Muscle layer of duodenum (tissue), 2 donors: ENCODE measurements at regions not wholly inside any gene's neighbourhood (a gene's known extent, or its start where the extent isn't known, plus 50 kb on each side); places are given as distances from the start of the nearest gene placed in this dataset.

ENCODE experiments used
- H3K27ac ChIP-seq: one replicate; pipeline ENCODE4 v1.7.0; 2013; ENCODE audit warnings: mild to moderate bottlenecking, low read length
- H3K27me3 ChIP-seq: one replicate; pipeline ENCODE4 v1.7.0; 2013; ENCODE audit warnings: low read depth, mild to moderate bottlenecking, control low read depth, low read length
- H3K36me3 ChIP-seq, 2 donors: one replicate each; pipeline ENCODE4 v1.7.0; 2013; ENCODE audit warnings: low read length in 2 of 2, control low read depth in 1 of 2, mild to moderate bottlenecking in 1 of 2; ENCODE audit not compliant: insufficient read depth in 2 of 2, control insufficient read depth in 1 of 2
- H3K4me1 ChIP-seq, 2 donors: one replicate each; pipeline ENCODE4 v1.7.0; 2013; ENCODE audit warnings: low read length in 2 of 2, mild to moderate bottlenecking in 2 of 2, control low read depth in 1 of 2, moderate library complexity in 1 of 2; ENCODE audit not compliant: insufficient read depth in 2 of 2, control insufficient read depth in 1 of 2
- H3K4me3 ChIP-seq, 2 donors: one replicate each; pipeline ENCODE4 v1.7.0; 2013; ENCODE audit warnings: low read length in 2 of 2, low read depth in 1 of 2, mild to moderate bottlenecking in 1 of 2
- H3K9me3 ChIP-seq, 2 donors: one replicate each; pipeline ENCODE4 v1.7.0; 2013; ENCODE audit warnings: low read length in 2 of 2, control low read depth in 1 of 2, mild to moderate bottlenecking in 1 of 2; ENCODE audit not compliant: control insufficient read depth in 1 of 2
- donor health status: healthy.

- Histone ChIP-seq H3K4me1 (no peaks in the 10 kb centered on the region), H3K36me3 (no peaks in the 10 kb centered on the region), H3K4me3 (no peak overlapping the region), H3K9me3 (peaks cover 0 to 12% of the 10 kb centered on the region in 2 donors), H3K27me3 (no peaks in the 10 kb centered on the region), H3K27ac (no peak overlapping the region)
These were observed 598.0 kb upstream of the SOX11 start for GRCh38 chr2:5094192-5094591.

- Histone ChIP-seq H3K36me3 (no peaks in the 10 kb centered on the region), H3K4me3 (no peak overlapping the region), H3K27ac (no peak overlapping the region), H3K9me3 (peaks cover 0 to 12% of the 10 kb centered on the region in 2 donors), H3K4me1 (no peaks in the 10 kb centered on the region), H3K27me3 (no peaks in the 10 kb centered on the region)
These were observed 593.9 kb upstream of the SOX11 start for GRCh38 chr2:5098286-5098685.

DNA sequence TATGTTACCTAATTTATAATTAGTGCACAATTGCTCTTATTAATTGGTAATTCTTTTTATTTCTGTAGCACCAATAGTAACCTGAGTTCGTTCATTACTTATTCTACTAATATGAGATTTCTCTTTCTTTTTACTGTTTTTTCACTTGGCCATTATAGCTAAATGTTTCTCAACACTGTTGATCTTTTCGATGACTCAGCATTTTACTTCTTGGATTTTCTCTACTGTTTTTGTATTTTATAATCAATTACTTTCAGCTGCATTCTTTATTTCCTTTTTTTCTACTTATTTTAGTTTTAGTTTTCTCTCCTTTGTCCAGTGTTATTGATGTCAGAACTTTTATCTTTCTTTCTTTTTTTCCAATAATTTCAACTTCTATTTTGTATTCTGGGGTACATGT is 589.4 kb upstream of the SOX11 start:
- Histone ChIP-seq H3K27ac (no peak overlapping the region), H3K4me1 (no peaks in the 10 kb centered on the region), H3K9me3 (peaks cover 0 to 5% of the 10 kb centered on the region in 2 donors), H3K27me3 (no peaks in the 10 kb centered on the region), H3K4me3 (no peak overlapping the region), H3K36me3 (no peaks in the 10 kb centered on the region)

- Histone ChIP-seq H3K36me3 (no peaks in the 10 kb centered on the region), H3K4me3 (no peak overlapping the region)
These were observed 580.6 kb upstream of the SOX11 start for GRCh38 chr2:5111581-5111980.

GRCh38 chr2:5119046-5119445 is 573.1 kb upstream of the SOX11 start:
- H3K36me3 ChIP-seq = no peaks in the 10 kb centered on the region
- H3K27ac ChIP-seq = no peak overlapping the region
- no peak overlapping the region for H3K4me3 ChIP-seq
- no peaks in the 10 kb centered on the region for H3K27me3 ChIP-seq
- peaks cover 0 to 11% of the 10 kb centered on the region in 2 donors for H3K9me3 ChIP-seq
- H3K4me1 ChIP-seq = no peaks in the 10 kb centered on the region

More at GRCh38 chr2:5111581-5111980, 580.6 kb upstream of the SOX11 start:
- H3K4me1 ChIP-seq = peaks cover 0 to 3% of the 10 kb centered on the region in 2 donors
- H3K27me3 ChIP-seq = no peaks in the 10 kb centered on the region
- peaks cover 6 to 29% of the 10 kb centered on the region in 2 donors for H3K9me3 ChIP-seq
- H3K27ac ChIP-seq = no peak overlapping the region

DNA sequence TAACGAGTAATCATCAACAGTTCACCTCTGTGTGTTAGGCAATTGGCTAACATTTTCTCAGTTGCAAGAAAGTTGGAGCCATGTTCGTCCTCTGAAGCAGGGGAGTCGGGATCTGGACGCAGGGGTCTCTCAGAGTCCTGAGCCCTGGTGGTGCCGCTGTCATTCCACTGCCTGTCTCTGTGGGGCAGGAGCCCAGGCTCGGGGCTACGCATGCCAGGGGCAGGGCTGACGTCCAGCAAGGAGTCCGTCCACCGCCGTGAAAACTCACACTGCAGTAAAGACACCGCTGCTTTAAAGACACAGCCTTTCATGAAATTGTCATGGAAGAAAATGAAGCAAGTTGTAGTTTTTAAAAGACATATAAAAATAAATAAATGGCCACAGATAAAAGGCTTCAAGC is 571.1 kb upstream of the SOX11 start:
- Histone ChIP-seq H3K36me3 (no peaks in the 10 kb centered on the region), H3K4me1 (no peaks in the 10 kb centered on the region), H3K9me3 (no peaks in the 10 kb centered on the region), H3K27me3 (no peaks in the 10 kb centered on the region), H3K27ac (no peak overlapping the region), H3K4me3 (no peak overlapping the region)

- H3K4me1 ChIP-seq = no peaks in the 10 kb centered on the region
- H3K27me3 ChIP-seq = no peaks in the 10 kb centered on the region
- H3K9me3 ChIP-seq = no peaks in the 10 kb centered on the region
- no peak overlapping the region for H3K27ac ChIP-seq
- no peaks in the 10 kb centered on the region for H3K36me3 ChIP-seq
- no peak overlapping the region for H3K4me3 ChIP-seq
These were observed 570.5 kb upstream of the SOX11 start for GRCh38 chr2:5121642-5122041.

- no peaks in the 10 kb centered on the region for H3K4me1 ChIP-seq
- no peaks in the 10 kb centered on the region for H3K27me3 ChIP-seq
- no peak overlapping the region for H3K4me3 ChIP-seq
- no peak overlapping the region for H3K27ac ChIP-seq
- no peaks in the 10 kb centered on the region for H3K36me3 ChIP-seq
- no peaks in the 10 kb centered on the region for H3K9me3 ChIP-seq
These were observed 568.5 kb upstream of the SOX11 start for GRCh38 chr2:5123582-5124196.

- no peaks in the 10 kb centered on the region for H3K27me3 ChIP-seq
- H3K4me1 ChIP-seq = no peaks in the 10 kb centered on the region
- H3K9me3 ChIP-seq = no peaks in the 10 kb centered on the region
- no peak overlapping the region for H3K27ac ChIP-seq
- H3K36me3 ChIP-seq = no peaks in the 10 kb centered on the region
- H3K4me3 ChIP-seq = no peak overlapping the region
These were observed 567.0 kb upstream of the SOX11 start for GRCh38 chr2:5125017-5125730.

- Histone ChIP-seq H3K36me3 (no peaks in the 10 kb centered on the region), H3K27ac (no peak overlapping the region), H3K27me3 (no peaks in the 10 kb centered on the region), H3K4me3 (no peak overlapping the region), H3K9me3 (no peaks in the 10 kb centered on the region), H3K4me1 (no peaks in the 10 kb centered on the region)
These were observed 559.9 kb upstream of the SOX11 start for GRCh38 chr2:5132281-5132680.

DNA sequence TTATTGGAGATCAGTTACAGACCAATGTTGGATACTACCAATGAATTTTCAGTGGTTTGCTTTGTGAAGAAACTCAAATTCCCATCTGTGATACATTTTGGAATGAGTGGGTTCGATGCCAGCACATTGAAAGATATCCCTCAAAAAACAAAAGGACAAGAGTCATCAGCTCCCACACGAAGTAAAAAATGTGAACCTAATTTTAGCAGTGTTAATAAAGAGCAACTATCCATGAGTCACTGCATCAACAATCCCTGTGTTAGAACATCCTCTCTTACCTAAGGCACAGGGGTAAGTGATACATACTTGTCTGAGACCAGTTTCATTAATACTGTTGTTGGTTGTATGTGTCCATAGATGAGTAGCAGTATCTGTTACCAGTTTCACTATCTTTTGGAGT is 551.8 kb upstream of the SOX11 start:
- no peak overlapping the region for H3K27ac ChIP-seq
- peaks cover 0 to 6% of the 10 kb centered on the region in 2 donors for H3K4me1 ChIP-seq
- no peak overlapping the region for H3K4me3 ChIP-seq
- no peaks in the 10 kb centered on the region for H3K36me3 ChIP-seq
- H3K9me3 ChIP-seq = no peaks in the 10 kb centered on the region
- H3K27me3 ChIP-seq = no peaks in the 10 kb centered on the region

- peaks cover 0 to 7% of the 10 kb centered on the region in 2 donors for H3K4me1 ChIP-seq
- H3K27ac ChIP-seq = no peak overlapping the region
- no peaks in the 10 kb centered on the region for H3K27me3 ChIP-seq
- no peaks in the 10 kb centered on the region for H3K36me3 ChIP-seq
- no peak overlapping the region for H3K4me3 ChIP-seq
- no peaks in the 10 kb centered on the region for H3K9me3 ChIP-seq
These were observed 548.0 kb upstream of the SOX11 start for GRCh38 chr2:5144159-5144558.
